ENCODE measurements at regions not wholly inside any gene's neighbourhood (a gene's known extent, or its start where the extent isn't known, plus 50 kb on each side); places are given as distances from the start of the nearest gene placed in this dataset.
A peak's percentile ranks its signal among the peaks of the same experiment; 100 is the strongest.

DNA sequence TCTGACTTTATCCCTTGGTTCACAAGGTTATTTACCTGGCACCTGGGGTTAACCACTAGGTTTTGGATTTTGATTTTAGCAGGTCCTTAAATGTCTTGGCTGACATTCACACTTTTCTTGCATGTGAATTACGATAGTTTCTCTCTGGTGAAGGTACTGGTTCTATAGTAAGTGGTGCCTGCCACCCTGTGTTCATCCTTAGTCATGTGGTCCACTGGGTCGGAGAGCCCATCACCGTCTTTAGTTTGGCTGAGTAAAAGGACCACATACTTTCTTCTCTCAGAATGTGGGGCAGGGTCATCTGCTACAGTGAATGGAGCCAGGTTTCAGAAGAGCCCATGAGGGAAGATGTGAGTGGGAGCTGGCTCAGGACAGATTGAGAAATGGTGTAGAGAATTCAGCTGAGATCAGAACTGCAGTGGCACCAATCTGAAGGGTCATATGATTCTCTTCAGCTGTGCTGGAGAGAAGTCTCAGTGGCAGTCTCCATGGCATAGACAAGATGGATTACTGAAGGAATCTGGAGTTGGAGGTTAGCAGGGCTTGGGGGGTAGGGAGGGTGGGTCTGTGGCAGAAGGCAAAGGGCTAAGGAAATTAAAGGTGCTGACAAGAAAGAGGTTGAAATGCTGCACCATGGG is 310.4 kb downstream of the GPAT3 start:
- no peak for DNase-seq

- DNase-seq, result no peak
These were observed 303.7 kb downstream of the GPAT3 start for GRCh38 chr4:83839615-83840014.

- no peak for DNase-seq
These were observed 301.9 kb downstream of the GPAT3 start for GRCh38 chr4:83837614-83838308.

GRCh38 chr4:83833920-83834319 is 298.0 kb downstream of the GPAT3 start:
- DNase-seq, result no peak

GRCh38 chr4:83832110-83832825 is 296.4 kb downstream of the GPAT3 start:
- no peak for DNase-seq

DNA sequence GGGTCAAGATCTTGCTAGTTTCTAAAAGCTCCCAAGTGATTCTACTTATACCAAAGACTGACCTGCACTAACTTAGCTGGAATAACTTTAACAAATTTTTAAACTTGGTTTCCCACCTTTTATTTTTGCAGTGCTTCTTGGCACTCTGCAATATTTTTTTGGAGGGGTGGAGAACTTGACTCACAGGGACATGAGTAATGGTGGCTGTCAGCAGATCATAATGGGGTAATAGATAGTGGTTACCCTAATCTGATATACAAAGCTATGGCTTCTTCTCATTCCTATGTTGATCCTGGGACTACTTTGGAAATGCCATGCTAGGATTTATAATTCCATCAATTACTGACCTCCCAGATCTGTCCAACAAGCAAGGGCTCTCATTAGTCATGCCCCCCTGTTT is 295.7 kb downstream of the GPAT3 start:
- no peak for DNase-seq

- no peak for DNase-seq
These were observed 294.4 kb downstream of the GPAT3 start for GRCh38 chr4:83830138-83830888.

- no peak for DNase-seq
These were observed 292.7 kb downstream of the GPAT3 start for GRCh38 chr4:83828601-83829000.

GRCh38 chr4:83821493-83821892 is 285.6 kb downstream of the GPAT3 start:
- no peak for DNase-seq

- DNase-seq, result no peak
These were observed 283.7 kb downstream of the GPAT3 start for GRCh38 chr4:83819582-83819981.

DNA sequence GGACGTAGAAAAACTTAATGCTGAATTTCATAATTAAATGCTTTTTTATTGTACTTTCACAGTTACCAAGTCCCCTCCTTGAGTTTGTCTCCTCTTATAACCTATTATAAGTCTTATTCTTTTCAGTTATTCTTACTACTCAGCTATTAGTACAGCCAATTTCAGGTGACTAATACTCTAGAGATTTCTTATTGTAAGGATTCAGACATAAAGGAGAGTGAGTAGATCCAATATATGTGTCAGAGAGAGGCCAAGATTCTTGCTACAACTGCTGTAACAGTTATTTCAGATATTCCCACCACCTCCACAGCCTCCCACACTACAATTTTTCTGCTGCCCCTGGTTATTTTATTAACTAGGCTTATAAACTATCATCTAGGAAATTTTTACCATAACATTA is 274.5 kb downstream of the GPAT3 start:
- no peak for DNase-seq

DNA sequence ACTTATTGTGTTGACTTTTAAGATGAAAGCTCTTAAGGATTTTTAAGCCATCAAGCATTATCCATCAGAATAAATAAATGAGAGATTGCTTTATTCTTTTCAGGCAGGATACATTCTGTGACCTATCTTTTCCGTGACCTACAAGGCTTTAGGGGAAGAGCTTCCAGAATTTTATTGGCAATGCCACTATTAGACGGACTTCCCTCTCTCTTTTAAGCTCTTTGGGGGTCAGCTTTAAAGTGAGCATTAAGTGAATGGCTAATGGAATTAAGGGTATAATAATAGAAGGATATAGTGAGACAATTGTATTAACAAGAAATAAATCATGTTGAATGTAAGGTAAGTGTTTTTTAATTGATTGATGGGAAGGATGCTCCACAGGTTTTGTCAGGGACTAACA is 273.7 kb downstream of the GPAT3 start:
- no peak for DNase-seq

GRCh38 chr4:83793481-83793880 is 257.6 kb downstream of the GPAT3 start:
- DNase-seq, result no peak

- no peak for DNase-seq
These were observed 250.0 kb downstream of the GPAT3 start for GRCh38 chr4:83785891-83786290.

DNA sequence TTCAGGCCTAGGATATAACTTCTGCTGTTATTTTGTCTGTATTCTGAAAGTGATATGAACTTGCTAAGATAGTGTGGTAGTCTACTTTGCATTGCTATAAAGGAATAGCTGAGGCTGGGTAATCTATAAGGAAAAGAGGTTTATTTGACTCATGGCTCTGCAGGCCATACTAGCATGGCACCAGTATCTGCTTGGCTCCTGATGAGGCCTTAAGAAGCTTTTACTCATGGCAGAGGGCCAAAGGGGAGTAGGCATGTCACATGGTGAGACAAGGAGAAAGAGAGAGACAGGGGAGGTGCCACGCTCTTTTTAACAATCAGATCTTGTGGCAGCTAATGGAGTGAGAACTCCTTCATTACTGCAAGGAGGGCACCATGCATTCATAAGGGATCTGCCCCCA is 247.3 kb downstream of the GPAT3 start:
- DNase-seq, result no peak

DNA sequence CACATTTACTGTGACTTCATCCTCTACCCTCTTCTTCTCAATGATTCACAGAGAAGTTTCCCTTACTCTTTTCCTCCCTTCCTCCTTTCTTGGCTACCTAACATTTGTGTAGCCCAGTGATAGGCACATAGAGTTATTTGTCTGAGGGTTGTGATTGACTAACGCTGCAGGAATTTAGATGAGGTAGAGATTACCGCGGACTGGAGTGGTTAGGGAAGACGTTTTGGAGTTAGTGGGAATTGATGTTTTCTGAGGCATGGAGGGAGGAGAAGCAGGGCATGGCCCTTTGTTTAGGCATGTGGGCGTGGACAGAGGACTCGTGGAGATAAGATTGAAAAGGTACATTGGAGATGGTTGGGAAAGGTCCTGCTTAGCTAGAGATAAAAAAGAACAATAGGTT is 246.7 kb downstream of the GPAT3 start:
- DNase-seq, result no peak

GRCh38 chr4:83781434-83781833 is 245.5 kb downstream of the GPAT3 start:
- DNase-seq, result no peak

GRCh38 chr4:83780053-83780733 is 244.3 kb downstream of the GPAT3 start:
- no peak for DNase-seq

- DNase-seq, result no peak
These were observed 243.5 kb downstream of the GPAT3 start for GRCh38 chr4:83779103-83780052.

GRCh38 chr4:83772685-83773084 is 236.8 kb downstream of the GPAT3 start:
- no peak for DNase-seq

DNA sequence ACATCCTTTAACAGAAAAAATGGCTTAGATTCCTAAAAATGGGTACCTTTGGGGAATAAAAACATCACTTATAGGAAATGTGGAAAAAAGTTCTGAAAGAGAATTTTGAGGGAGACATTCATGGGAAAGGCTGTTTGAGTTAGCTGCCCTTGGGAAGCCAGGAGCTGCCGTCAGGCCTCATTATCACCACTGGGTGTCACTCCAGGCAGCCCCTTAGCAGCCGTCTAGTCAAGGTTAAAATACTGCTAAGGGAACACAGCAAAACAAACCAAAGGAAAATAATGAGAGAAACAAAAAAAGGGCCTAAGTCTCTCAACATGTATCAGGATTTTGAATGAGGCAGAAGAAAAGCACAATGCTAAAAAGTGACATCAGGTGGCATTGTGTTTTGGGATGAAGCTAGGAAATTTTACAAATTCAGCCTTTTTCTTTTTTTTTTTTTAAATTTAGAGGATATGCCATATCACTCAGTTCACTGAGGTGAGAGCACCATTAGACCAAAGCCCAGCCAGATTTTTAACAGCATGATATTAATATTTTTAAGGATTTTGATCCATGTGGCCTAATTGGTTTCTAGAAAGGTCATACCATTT is 235.3 kb downstream of the GPAT3 start:
- DNase-seq, result peak; percentile 47
